ENCODE measurements at regions not wholly inside any gene's neighbourhood (a gene's known extent, or its start where the extent isn't known, plus 50 kb on each side); places are given as distances from the start of the nearest gene placed in this dataset.

DNA sequence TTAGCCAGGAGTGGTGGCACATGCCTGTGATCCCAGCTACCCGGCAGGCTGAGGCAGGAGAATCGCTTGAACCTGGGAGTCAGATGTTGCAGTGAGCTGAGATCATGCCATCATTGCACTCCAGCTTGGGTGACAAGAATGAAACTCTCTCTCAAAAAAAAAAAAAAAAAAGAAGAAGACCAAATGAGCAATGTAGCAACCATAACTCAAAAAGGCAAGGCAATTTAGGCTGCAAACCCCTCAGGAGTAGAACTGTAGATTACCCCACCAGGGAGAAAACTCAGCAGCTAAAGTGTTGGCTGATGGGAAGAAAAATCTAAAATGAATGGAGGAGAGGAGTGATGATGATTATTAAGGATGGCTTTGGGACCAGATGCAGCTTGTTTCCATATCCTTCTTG is 256.7 kb upstream of the UBASH3B start:
- H3K4me3 Mint-ChIP-seq: no peak overlapping the region
- no peaks in the 10 kb centered on the region for H3K9me3 Mint-ChIP-seq
- H3K27ac Mint-ChIP-seq: no peak overlapping the region
- no peaks in the 10 kb centered on the region for H3K27me3 Mint-ChIP-seq
- no peaks in the 10 kb centered on the region for H3K36me3 Mint-ChIP-seq (ENCODE audit: low read depth)
- intact Hi-C loops (cut with micrococcal nuclease): no loop called here
- CTCF ChIA-PET: no interaction called here
- no peak for ATAC-seq
- H3K4me1 Mint-ChIP-seq (ENCODE audit: low read depth): peaks cover 3% of the 10 kb centered on the region
- TF ChIP-seq, protein P1, sequence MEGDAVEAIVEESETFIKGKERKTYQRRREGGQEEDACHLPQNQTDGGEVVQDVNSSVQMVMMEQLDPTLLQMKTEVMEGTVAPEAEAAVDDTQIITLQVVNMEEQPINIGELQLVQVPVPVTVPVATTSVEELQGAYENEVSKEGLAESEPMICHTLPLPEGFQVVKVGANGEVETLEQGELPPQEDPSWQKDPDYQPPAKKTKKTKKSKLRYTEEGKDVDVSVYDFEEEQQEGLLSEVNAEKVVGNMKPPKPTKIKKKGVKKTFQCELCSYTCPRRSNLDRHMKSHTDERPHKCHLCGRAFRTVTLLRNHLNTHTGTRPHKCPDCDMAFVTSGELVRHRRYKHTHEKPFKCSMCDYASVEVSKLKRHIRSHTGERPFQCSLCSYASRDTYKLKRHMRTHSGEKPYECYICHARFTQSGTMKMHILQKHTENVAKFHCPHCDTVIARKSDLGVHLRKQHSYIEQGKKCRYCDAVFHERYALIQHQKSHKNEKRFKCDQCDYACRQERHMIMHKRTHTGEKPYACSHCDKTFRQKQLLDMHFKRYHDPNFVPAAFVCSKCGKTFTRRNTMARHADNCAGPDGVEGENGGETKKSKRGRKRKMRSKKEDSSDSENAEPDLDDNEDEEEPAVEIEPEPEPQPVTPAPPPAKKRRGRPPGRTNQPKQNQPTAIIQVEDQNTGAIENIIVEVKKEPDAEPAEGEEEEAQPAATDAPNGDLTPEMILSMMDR (IDR thresholded peaks at IDR 0.05): no peak
- POLR2A ChIA-PET: no interaction called here
- no peak for DNase-seq

DNA sequence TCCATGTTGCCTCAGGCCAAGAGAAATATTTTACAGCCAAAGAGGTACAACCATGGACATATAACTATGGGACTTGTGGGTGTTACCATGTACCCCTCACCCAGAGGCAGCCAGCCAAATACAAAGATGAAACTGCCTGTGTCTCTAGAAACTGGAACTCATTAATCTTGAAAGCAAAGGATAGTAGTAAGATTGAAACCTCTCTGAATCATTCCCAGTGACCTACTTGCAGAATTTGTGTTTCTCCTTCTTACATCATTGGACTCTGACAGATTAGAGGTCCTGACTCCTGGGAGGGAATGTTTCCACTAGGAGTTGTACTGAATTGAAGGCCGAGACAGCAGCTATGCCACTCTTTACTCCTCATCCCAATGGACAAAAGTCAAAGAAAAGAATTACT is 257.4 kb upstream of the UBASH3B start:
- CTCF ChIA-PET: no interaction called here

DNA sequence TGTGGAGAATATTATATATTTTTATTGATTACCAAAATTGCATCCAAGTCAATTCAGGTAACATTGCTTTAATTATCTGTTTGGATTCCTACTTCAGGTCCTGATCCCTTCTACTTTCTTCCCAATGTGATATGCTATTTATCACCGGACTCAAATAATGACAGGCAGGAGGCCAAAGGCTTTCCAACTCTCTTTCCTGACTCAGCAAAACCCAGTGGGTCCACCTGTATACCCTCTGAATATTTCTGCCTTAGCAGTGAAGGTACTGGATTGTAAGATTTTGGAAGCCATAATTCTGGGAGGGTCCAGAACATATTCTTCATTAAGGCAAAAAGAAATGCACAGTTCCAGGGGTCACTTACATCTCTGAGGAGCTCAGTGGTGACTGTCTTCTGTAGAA is 260.2 kb upstream of the UBASH3B start:
- TF ChIP-seq, protein P1 (IDR thresholded peaks at IDR 0.05): no peak
- POLR2A ChIA-PET: no interaction called here
- DNase-seq (no peak), ATAC-seq (no peak)
- Mint-ChIP-seq H3K9me3 (no peaks in the 10 kb centered on the region), H3K4me1 (ENCODE audit: low read depth) (peaks cover 3% of the 10 kb centered on the region), H3K27ac (no peak overlapping the region), H3K4me3 (no peak overlapping the region), H3K27me3 (no peaks in the 10 kb centered on the region), H3K36me3 (ENCODE audit: low read depth) (no peaks in the 10 kb centered on the region)
- CTCF ChIA-PET: no interaction called here
- intact Hi-C loops (cut with micrococcal nuclease): no loop called here

More for the DNA sequence above, 257.4 kb upstream of the UBASH3B start:
- POLR2A ChIA-PET: no interaction called here
- Mint-ChIP-seq H3K27me3 (no peaks in the 10 kb centered on the region), H3K36me3 (ENCODE audit: low read depth) (no peaks in the 10 kb centered on the region), H3K9me3 (no peaks in the 10 kb centered on the region), H3K4me3 (no peak overlapping the region), H3K4me1 (ENCODE audit: low read depth) (peaks cover 3% of the 10 kb centered on the region), H3K27ac (no peak overlapping the region)
- TF ChIP-seq, protein P1 (IDR thresholded peaks at IDR 0.05): no peak
- peak; percentile 13 for ATAC-seq
- intact Hi-C loops (cut with micrococcal nuclease): no loop called here
- no peak for DNase-seq

DNA sequence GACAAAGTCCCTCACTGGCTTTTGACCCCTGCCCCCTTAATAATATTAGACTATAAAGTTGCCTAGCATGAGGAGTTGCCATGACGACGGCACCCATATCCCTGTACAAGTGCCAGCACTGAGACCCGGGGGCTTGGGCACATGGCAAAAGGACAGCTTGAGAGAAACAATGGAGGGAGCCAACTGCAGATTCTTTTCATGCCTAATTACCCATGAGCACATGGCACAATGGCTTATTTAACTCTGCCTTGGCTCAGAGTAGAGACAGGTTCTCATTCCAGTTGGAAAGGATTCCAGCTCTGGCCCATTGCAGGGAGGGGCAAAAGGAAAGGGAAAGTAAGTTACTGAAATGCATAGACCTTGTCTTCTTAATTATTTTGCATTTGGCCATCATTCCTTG is 261.2 kb upstream of the UBASH3B start:
- H3K9me3 Mint-ChIP-seq: no peaks in the 10 kb centered on the region
- intact Hi-C loops (cut with micrococcal nuclease): no loop called here
- no peaks in the 10 kb centered on the region for H3K36me3 Mint-ChIP-seq (ENCODE audit: low read depth)
- POLR2A ChIA-PET: no interaction called here
- TF ChIP-seq, protein P1 (IDR thresholded peaks at IDR 0.05): no peak
- DNase-seq: no peak
- no peak overlapping the region for H3K4me3 Mint-ChIP-seq
- H3K27me3 Mint-ChIP-seq: no peaks in the 10 kb centered on the region
- no peak overlapping the region for H3K27ac Mint-ChIP-seq
- peaks cover 3% of the 10 kb centered on the region for H3K4me1 Mint-ChIP-seq (ENCODE audit: low read depth)
- CTCF ChIA-PET: no interaction called here
- ATAC-seq: no peak

DNA sequence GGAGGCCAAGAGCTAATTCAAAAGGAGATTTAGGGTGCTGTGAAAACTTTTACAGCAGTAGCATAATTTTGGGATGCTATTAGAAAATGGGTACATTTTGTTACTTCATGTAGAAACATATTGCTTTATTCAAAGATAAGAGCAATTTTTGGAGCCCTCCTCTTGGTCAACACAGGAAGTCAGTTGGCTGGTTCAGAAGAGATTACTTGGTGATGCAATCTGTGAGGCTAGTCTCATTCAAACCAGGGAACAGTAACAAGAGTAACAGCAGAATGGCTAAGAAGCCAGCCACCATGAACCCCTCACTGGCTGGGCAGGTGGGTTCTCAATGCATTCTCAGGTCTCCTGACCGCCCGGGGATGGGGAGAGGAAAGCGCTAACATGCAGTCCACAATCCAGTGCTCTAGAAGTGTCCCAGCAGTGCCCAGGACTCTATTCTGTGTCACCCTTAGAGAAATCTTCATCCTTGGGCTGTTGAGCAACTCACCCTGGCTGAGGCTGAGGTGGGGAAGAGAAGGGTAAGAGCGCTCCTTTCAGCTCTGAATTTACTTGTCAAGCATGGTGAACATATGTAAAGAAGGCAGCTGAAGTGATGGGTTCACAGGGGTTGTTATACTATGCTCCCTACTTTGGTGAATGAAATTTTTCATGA is 262.2 kb upstream of the UBASH3B start:
- CTCF ChIA-PET: no interaction called here
- Mint-ChIP-seq H3K4me1 (ENCODE audit: low read depth) (peaks cover 3% of the 10 kb centered on the region), H3K36me3 (ENCODE audit: low read depth) (no peaks in the 10 kb centered on the region), H3K9me3 (no peaks in the 10 kb centered on the region), H3K4me3 (no peak overlapping the region), H3K27me3 (no peaks in the 10 kb centered on the region), H3K27ac (no peak overlapping the region)
- ATAC-seq (no peak), DNase-seq (no peak)
- TF ChIP-seq, protein P1 (IDR thresholded peaks at IDR 0.05): no peak
- POLR2A ChIA-PET: no interaction called here
- intact Hi-C loops (cut with micrococcal nuclease): no loop called here

All from activated CD8-positive, alpha-beta T cell treated with anti-CD3 and anti-CD28 coated beads for 36 hours (primary cell).